NCI-H146 (cell line): ENCODE measurements at regions not wholly inside any gene's neighbourhood (a gene's known extent, or its start where the extent isn't known, plus 50 kb on each side); places are given as distances from the start of the nearest gene placed in this dataset.
"Not testable (repeated sequence)": the region's sequence is repeated elsewhere in the genome, so short reads cannot be mapped to it uniquely, and the experiment has no call there.

ENCODE experiments used
- DNase-seq: peaks from one replicate; lab custom pipeline; 2025; lab: John Stamatoyannopoulos, UW

DNA sequence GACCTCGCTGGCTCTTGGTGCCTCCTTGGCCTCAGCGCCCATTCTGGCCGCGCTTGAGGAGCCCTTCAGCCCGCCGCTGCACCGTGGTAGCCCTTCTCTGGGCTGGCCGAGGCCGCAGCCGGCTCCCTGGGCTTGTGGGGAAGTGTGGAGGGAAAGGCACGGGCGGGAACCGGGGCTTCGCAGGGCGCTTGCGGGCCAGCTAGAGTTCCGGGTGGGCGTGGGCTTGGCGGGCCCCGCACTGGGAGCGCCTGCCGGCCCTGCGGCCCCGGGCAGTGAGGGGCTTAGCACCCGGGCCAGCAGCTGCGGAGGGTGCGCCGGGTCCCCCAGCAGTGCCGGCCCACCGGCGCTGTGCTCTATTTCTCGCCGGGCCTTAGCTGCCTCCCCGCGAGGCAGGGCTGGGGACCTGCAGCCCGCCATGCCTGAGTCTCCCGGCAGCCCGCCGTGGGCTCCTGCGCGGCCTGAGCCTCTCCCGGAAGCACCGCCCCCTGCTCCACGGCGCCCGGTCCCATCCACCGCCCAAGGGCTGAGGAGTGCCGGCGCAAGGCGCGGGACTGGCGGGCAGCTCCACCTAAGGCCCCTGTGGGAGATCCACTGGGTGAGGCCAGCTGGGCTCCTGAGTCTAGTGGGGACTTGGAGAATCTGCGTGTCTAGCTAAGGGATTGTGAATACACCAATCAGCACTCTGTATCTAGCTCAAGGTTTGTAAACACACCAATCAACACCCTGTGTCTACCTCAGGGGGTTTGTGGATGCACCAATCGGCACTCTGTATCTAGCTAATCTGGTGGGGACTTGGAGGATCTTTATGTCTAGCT, 141.1 kb downstream of the SLCO4C1 start:
- DNase-seq, result not testable (repeated sequence)

DNA sequence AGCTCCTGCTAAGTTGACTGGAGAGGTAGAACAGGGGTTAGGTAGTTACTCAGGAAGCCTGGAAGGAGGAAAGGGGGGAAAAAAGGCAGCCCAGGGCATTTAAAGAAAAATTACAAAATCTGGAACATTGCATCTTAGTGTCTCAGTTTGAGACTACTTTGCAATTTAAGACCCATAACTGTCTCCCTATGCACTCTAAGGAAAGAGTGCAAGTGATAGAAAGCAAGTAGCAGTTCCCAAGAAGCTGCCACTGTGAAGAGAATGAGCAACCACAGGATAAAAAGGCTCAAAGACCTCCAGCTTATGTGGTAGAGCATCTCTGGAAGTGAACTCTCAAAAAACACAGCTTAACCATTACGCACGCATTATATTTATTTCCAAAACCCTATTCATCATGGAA, 141.8 kb downstream of the SLCO4C1 start:
- DNase-seq, result no peak

DNA sequence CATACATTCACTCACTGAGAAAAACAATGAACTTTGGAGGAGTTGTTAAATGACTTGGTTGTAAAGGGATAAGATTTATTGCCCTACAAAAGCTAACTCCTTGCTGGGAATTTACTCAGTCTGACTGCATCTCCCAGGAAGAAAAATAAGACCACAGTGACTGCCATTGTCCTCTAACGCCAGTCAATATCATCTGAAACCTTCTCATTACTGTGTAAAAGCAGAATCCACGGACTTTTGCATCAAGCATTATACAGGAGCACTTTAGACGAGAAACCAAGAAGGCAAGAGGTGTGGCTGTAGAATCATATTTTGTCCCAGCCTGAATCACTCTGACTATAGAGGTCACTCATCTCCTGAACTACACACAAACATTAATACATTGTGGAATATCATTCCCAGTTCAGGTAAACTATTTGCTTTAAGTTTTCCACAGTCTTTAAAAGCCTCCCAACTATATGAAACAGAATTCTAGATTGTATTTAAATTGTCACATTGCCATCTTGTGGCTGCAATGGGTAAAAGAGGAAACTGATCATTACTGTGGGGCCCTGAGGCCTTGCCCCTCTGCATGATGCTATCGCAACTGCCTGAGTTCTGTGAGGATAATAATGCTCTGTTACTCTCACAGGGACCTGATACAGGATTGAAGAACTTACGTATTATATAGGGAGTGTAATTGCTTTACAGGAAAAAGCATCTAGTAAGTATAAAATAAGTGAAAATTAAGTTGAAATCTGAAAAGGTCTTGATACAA, 142.9 kb downstream of the SLCO4C1 start:
- peak; percentile 25 for DNase-seq

DNA sequence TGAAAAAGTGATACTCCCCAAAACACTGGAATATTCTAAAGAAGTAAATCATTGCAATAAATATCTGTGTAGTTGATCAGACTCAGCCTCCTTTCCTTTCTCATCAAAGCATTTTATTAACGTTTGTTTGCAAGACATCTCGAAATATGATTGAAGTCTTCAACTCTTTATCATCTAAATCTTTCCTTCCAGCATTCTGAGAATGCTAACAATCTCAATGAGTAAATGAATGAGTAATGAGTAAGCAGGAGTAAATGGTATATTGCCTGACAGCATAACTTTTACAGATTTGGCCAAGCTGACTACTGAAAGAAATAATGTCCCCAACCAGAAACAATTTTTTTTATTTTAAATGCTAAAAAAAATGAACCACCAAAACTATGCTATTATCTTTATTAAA, 157.1 kb downstream of the SLCO4C1 start:
- DNase-seq, result no peak

DNA sequence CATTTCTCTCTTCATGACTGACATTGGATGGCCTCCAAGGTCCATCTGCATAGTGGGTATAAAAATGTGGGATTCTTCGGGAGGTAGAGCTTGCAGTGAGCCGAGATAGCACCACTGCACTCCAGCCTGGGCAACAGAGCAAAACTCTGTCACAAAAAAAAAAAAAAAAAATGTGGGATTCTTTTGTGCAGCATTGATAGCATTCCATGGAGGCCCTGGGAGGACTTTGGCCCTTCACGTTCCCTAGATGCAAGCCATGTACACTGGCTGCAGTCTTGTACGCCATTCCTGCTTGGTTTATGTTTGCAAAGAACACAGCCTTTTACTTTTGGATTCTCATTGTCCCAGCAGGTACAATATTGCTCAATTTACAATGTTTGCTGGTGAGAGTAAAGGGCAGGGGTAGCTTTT, 157.8 kb downstream of the SLCO4C1 start:
- DNase-seq, result no peak

DNA sequence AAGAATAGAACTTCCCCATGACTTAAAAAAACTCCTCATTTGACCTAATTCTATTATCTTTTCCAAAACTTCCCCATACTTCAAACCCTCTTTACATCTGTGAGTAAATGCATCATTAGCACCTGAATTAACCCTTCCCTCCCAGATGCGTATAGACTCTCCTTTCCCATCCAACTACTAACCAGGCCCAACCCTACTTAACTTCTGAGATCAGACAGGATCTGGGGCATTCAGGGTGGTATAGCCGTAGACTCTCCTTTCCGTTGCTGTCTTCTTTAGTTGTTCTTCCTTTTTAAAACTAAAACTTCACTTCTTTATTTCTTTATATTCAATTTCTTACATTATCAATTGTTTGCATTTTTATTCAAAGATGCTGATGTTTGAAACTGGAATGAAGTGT, 165.2 kb downstream of the SLCO4C1 start:
- DNase-seq, result no peak

DNA sequence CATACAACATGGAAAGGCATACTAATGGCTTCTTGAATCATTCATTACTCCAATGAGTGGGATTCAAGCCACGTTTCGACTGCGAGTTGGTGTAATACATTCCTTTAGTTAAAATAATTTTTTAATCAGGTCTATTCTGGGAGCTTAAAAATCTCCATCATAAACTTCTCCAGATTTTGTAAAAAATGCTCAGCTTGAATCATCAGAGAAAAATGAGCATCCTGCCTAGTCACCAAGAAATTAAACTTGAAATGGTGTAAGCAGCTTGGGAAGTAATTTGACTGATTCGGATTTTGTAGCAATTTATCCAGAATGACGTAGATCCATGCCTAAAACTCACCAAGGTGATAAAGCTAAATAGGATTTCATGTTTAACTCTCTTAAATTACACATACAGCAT, 165.7 kb downstream of the SLCO4C1 start:
- DNase-seq, result no peak

DNA sequence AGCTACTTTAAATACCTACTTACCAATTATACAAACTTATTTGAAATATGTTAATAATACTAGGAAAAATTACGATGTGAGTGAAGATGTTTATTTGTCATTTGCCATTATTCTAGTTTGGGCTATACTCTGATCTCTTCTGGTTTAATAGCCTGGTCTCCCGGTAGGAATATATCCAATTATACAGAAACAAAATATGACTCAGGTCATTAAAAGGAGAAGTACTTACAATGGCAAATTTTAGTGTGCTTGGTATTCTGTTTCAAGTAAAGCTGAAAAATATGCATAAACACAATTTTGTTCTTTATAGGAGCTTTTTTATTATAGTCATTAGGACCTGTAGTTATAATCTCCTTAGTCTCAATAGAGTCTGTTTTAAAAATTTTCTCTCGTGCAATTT, 176.8 kb downstream of the SLCO4C1 start:
- no peak for DNase-seq

DNA sequence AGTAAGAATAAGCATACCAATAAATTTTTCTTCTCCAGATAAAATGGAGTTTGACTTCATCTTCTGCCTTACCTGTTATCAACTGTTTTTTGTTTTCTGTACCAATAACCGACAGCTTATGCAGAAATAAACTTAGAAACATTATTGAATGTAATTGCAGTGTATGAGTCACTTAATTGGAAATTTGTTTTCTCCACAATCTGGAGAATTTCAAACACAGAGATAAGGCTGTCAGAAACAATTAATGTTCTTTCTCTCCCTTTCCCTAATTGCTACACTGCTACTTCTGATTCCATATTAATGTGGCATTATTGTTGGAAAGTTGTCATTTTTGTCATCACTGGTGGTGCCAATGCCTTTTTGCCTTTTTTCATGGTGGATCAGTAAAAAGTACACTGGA, 180.3 kb downstream of the SLCO4C1 start:
- no peak for DNase-seq

DNA sequence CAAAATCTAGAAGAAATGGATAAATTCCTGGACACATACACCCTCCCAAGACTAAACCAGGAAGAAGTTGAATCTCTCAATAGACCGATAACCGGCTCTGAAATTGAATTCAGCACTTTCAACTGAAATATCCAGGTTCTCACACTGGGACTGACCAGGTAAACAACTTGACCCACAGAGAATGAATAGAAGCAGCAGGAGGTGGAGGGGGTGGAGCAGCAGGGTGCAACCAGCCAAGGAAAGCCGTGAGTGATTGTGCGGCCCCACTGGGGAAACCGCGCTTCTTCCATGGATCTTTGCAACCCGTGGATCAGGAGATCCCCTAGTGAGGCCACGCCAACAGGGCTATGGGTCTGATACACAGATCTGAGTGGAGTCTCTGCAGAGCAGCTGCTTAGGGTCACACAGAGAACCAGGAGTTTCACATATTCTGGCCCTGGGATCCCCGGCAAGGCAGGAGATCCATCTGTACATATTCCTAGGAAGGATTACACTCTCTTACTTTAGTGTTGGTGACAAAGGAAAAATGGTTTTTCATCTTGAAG, 181.5 kb downstream of the SLCO4C1 start:
- peak; percentile 27 for DNase-seq

DNA sequence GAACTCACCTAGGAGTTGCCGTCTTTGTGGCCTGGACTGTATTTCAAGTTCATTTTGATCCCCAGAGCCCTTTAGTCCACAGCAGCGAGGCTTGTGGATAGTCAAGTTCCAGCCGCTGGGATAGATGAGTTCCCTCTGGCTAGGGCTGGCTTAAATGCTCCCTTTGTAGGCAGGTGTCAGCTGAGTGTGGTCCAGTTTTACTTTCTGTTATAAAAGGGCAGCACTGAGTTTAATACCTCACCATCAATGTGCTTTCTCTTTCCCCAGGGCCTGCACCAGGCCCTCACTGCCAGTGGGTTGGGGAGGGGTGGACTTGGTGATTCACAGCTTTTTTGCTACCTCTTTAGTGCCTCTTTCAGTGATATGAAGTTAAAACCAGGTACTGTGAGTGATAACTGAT, 188.2 kb downstream of the SLCO4C1 start:
- DNase-seq, result no peak

DNA sequence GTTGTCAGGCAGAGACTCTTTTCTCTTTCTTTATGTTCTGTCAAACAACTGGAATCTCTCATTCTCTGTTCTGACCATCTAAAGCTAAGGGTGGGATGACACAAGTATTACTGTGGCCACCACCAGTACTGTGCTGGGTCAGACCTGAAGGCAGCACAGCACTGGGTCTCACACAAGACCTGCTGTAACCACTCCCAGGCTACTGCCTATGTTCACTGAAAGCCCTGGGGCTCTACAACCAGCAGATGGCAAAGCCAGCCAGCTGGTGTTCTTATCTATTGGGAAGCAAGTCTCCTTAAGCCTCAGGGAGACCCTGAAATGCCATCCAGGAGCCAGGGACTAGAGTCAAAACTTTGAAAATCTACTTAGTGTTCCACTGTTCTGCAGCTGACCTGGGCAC, 189.5 kb downstream of the SLCO4C1 start:
- DNase-seq, result no peak

DNA sequence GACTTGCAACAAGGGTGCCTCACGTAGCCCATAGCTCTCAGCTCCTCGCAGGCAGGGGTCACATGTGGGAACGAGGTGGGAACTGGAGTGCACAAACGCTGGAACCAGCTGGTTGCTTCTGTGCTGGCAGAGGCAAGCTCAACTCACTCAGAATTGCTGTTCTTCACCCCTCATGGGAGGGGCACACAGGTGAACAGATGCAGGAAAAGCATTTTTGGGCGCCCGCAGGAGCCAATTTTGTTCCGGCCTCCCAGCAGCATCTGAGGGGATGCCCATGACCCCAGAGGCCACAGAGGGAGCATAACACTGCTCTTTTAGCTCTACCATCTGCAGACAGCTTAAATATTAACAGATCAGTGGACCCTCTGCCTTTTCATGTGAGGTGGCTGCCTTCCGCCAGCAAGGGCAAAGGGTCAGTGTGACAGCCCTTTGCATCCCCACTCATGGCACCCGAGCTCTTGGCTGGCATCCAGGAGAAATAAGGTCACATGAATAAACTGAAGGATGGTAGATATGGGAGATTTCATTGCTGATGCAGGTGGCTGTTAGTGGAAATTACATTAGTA, 196.2 kb downstream of the SLCO4C1 start:
- DNase-seq, result no peak

DNA sequence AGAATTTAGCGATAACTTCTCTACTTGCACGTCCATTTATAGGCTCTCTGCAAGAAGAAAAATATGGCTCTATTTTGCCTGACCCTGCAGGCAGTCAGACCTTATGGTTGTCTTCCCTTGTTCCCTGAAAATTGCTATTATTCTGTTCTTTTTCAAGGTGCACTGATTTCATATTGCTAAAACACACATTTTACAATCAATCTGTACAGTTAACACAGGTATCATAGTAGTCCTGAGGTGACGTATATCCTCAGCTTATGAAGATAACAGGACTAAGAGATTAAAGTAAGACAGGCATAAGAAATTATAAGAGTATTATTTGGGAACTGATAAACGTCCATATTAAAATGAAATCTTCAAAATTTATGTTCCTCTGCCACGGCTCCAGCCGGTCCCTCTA, 197.0 kb downstream of the SLCO4C1 start:
- DNase-seq, result not testable (repeated sequence)

DNA sequence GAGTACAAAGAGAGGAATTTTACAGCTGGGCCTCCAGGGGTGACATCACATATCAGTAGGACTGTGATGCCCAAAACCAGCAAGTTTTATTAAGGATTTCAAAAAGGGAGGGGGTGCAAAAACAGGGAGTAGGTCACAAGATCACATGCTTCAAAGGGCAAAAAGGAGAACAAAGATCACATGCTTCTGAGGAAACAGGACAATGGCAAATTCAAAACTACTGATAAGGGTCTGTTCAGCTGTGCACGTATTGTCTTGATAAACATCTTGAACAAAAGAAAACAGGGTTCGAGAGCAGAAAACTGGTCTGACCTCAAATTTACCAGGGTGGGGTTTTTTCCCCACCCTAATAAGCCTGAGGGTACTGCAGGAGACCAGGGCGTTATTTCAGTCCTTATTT, 197.5 kb downstream of the SLCO4C1 start:
- not testable (repeated sequence) for DNase-seq

DNA sequence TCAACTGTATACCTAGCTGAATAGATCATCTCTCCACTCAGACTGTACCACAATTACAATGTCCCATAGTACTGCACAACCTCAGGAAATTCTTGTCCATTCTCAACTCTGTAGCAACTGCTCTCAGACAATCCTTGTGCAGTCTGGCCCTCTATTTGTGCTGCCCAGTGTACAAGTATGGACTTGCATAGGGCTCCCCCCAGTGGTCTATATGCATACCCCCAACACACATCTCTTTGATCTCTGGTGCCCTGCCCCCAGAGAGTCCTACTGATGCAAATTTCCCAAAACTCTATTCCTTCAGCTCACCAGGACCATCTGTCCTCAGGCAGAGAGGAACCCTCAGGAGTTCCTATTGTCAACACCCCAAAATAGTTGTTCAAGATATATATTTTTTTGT, 205.3 kb downstream of the SLCO4C1 start:
- DNase-seq, result peak; percentile 81

DNA sequence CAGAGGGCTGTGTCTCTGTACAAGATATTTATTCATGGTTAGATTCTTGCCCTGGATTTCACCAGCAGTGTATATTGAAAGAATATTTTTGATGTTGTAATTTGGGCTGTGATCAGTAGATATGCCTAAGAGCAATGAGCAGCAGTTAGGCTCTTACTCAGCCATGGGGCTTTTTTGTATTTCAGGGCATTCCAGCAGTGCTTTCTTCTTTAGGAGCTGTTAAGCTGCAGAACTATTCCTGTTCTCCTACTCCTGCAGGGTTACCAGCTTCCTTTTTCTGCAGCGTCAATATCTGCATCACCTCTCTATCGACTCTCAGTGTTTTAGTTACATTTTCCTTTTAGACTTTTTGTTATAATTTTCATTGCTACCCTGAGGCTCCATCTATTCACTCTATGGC, 206.2 kb downstream of the SLCO4C1 start:
- DNase-seq, result no peak

DNA sequence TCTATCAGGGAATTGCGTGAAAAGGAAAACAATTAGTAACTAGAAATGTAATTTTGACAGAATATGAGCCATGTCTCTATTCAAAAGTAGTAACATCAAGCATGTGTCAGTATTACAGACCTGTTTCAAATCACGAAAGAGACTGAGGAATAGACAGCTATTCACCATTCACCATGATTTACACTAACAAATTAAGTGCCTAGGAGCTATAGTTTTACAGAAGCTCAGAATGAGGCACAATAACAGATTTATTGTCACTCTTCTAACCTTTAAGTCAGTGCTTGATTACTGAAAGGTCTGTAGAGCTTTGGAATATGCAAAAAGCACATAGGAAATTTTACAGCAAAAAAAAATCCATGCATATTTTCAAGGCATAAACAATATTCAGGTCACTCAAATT, 208.2 kb downstream of the SLCO4C1 start:
- no peak for DNase-seq

DNA sequence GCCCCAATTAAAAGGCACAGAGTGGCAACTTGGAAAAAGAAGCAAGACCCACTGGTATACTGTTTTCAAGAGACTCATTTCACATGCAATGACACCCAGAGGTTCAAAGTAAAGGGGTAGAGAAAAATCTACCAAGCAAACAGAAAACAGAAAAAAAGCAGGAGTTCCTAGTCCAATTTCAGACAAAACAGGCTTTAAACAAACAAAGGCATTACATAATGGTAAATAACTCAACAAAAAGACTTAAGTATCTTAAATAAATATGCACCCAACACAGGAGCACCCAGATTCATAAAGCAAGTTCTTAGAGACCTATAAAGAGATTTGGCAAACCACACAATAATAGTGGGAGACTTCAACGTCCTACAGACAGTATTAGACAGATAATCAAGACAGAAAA, 215.8 kb downstream of the SLCO4C1 start:
- no peak for DNase-seq

DNA sequence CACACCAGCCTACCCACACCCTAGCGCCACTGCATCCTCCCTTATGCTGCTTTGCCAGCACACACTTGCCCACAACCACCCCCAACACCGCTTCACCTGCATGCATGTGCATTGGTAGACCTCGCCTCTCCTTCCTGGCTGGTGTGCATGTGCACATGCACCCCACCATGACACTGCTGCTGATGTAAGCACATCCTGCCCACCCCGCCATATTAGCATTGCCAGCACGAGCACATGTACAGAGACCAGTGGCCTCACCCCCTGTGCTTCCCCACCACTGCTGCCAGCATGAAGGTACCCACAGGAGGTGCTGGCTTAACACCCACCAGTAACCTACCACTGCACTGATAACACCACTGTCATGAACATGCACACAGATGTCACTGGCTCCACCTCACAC, 218.2 kb downstream of the SLCO4C1 start:
- no peak for DNase-seq

DNA sequence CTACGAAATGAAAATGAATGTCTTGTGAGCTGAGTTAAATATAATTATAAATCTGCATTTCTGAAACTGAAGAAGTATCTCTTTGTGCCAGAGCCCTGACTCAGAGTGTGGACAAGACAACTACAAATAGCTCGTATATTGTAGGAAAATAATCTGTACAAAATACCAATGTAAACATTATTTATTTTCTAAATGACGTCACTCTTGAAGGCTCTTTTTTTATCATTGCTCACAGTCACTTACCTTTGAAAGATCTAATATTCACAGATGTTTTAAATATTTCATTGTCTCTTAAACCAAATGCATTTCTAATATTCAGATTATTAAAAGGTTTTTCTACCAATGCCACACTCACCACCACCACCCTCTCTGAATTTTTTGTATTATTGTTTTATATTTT, 226.1 kb downstream of the SLCO4C1 start:
- DNase-seq, result no peak

DNA sequence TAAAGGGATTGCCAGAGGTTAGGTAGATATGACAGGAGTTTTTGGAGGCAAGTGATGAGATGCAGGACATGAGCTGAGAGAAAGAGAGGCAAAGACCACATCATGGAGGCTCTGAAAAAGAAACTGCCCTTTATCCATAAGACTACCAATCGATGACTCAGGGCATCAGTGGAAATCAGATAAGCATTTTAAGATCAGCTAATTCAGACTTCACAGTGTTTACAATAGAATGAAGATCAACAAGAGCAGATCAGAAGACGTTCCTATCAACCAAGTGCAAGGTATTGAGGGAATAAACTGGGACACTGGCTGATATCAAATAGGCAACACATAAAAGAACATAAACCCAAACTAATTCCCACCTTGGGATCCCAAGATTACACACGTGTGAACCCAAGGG, 227.2 kb downstream of the SLCO4C1 start:
- DNase-seq, result no peak

DNA sequence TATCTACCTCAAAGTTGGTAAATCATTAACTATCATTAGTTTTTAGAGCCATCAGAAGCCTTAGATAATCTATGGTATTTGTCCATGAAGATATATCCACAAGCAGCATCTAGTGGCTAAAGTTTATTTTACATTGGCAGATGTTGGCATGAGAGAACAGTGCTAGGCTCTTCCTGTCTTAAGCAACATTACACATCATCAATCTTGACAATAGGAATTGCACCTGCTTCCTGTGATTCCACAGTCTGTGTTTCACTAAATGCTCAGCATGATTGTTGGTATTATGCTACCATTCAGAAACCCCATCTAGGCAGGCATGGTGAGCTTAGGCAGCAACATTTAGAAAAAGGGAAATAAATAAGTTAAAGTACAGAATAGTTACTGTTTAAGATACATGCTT, 246.6 kb downstream of the SLCO4C1 start:
- DNase-seq, result peak; percentile 88
